ENCODE measurements at regions not wholly inside any gene's neighbourhood (a gene's known extent, or its start where the extent isn't known, plus 50 kb on each side); places are given as distances from the start of the nearest gene placed in this dataset.

GRCh38 chr15:62637574-62637897 lies 405.0 kb upstream of the TPM1 start:
- H2AFZ ChIP-seq (ENCODE audit: low read depth, low read length) = no peak overlapping the region
- H3K4me3 ChIP-seq (ENCODE audit: low read length) = no peak overlapping the region
- no peak overlapping the region for H3K9ac ChIP-seq (ENCODE audit: low read length)
- no peaks in the 10 kb centered on the region for H3K9me3 ChIP-seq (ENCODE audit: low read length)
- no peaks in the 10 kb centered on the region for H3F3A ChIP-seq (ENCODE audit: insufficient read depth, low read length, poor library complexity, severe bottlenecking)
- no peak overlapping the region for H3K27ac ChIP-seq (ENCODE audit: low read length)
- H4K20me1 ChIP-seq (ENCODE audit: insufficient read depth) = no peaks in the 10 kb centered on the region
- H3K4me2 ChIP-seq (ENCODE audit: low read length) = no peak overlapping the region
- no peaks in the 10 kb centered on the region for H3K36me3 ChIP-seq (ENCODE audit: insufficient read depth, low read length)
- H3K9me2 ChIP-seq (ENCODE audit: insufficient read depth, low read length) = no peaks in the 10 kb centered on the region
- TF ChIP-seq MXI1 (conservative IDR thresholded peaks at IDR 0.05; ENCODE audit: poor library complexity, severe bottlenecking) (no peak), TAF1 (IDR thresholded peaks at IDR 0.05; ENCODE audit: low read depth) (no peak), EP300 (conservative IDR thresholded peaks at IDR 0.05; ENCODE audit: poor library complexity, severe bottlenecking) (no peak), REST (IDR thresholded peaks at IDR 0.05; ENCODE audit: borderline replicate concordance) (no peak)
- H3K27me3 ChIP-seq (ENCODE audit: insufficient read depth, low read depth, low read length) = no peaks in the 10 kb centered on the region
- no peaks in the 10 kb centered on the region for H3K79me2 ChIP-seq (replicated peaks; ENCODE audit: insufficient read depth, low read length)

GRCh38 chr15:62637950-62638619 lies 404.5 kb upstream of the TPM1 start:
- H4K20me1 ChIP-seq (ENCODE audit: insufficient read depth) = no peaks in the 10 kb centered on the region
- no peak for TF ChIP-seq EZH2 (IDR thresholded peaks at IDR 0.05; ENCODE audit: borderline replicate concordance, insufficient read depth, low read length, poor library complexity, severe bottlenecking)
- no peaks in the 10 kb centered on the region for H3K36me3 ChIP-seq (ENCODE audit: insufficient read depth, low read length)
- no peaks in the 10 kb centered on the region for H3F3A ChIP-seq (ENCODE audit: insufficient read depth, low read length, poor library complexity, severe bottlenecking)
- H3K9me3 ChIP-seq (ENCODE audit: low read length) = no peaks in the 10 kb centered on the region
- no peak overlapping the region for H3K4me3 ChIP-seq (ENCODE audit: low read length)
- no peak overlapping the region for H3K9ac ChIP-seq (ENCODE audit: low read length)
- H2AFZ ChIP-seq (ENCODE audit: low read depth, low read length) = no peak overlapping the region
- H3K79me2 ChIP-seq (replicated peaks; ENCODE audit: insufficient read depth, low read length) = no peaks in the 10 kb centered on the region
- H3K27ac ChIP-seq (ENCODE audit: low read length) = no peak overlapping the region
- H3K27me3 ChIP-seq (ENCODE audit: insufficient read depth, low read depth, low read length) = no peaks in the 10 kb centered on the region
- no peak overlapping the region for H3K4me2 ChIP-seq (ENCODE audit: low read length)
- no peaks in the 10 kb centered on the region for H3K9me2 ChIP-seq (ENCODE audit: insufficient read depth, low read length)

- H3K9me3 ChIP-seq (ENCODE audit: low read length) = no peaks in the 10 kb centered on the region
- no peak overlapping the region for H2AFZ ChIP-seq (ENCODE audit: low read depth, low read length)
- no peaks in the 10 kb centered on the region for H4K20me1 ChIP-seq (ENCODE audit: insufficient read depth)
- H3K27me3 ChIP-seq (ENCODE audit: insufficient read depth, low read depth, low read length) = no peaks in the 10 kb centered on the region
- H3K9me2 ChIP-seq (ENCODE audit: insufficient read depth, low read length) = no peaks in the 10 kb centered on the region
- H3K9ac ChIP-seq (ENCODE audit: low read length) = no peak overlapping the region
- H3K36me3 ChIP-seq (ENCODE audit: insufficient read depth, low read length) = no peaks in the 10 kb centered on the region
- H3K4me2 ChIP-seq (ENCODE audit: low read length) = no peak overlapping the region
- H3K79me2 ChIP-seq (replicated peaks; ENCODE audit: insufficient read depth, low read length) = no peaks in the 10 kb centered on the region
- no peak overlapping the region for H3K27ac ChIP-seq (ENCODE audit: low read length)
- TF ChIP-seq CTCF (IDR thresholded peaks at IDR 0.05; ENCODE audit: poor library complexity, severe bottlenecking) (no peak), EP300 (conservative IDR thresholded peaks at IDR 0.05; ENCODE audit: poor library complexity, severe bottlenecking) (no peak)
- H3K4me3 ChIP-seq (ENCODE audit: low read length) = no peak overlapping the region
- no peaks in the 10 kb centered on the region for H3F3A ChIP-seq (ENCODE audit: insufficient read depth, low read length, poor library complexity, severe bottlenecking)
These were observed 403.1 kb upstream of the TPM1 start for GRCh38 chr15:62639432-62639831.
